HL-60/S4 (cell line): ENCODE measurements at regions not wholly inside any gene's neighbourhood (a gene's known extent, or its start where the extent isn't known, plus 50 kb on each side); places are given as distances from the start of the nearest gene placed in this dataset.
"Not testable (repeated sequence)": the region's sequence is repeated elsewhere in the genome, so short reads cannot be mapped to it uniquely, and the experiment has no call there.

Experiments
- in situ Hi-C: fragments of 300-500 bp; cut with MboI; formaldehyde crosslinking; loops from 2 replicates; pipeline ENCODE4 v1.14.3; 2022; ENCODE audit warnings: low sequenced_read_pairs

DNA sequence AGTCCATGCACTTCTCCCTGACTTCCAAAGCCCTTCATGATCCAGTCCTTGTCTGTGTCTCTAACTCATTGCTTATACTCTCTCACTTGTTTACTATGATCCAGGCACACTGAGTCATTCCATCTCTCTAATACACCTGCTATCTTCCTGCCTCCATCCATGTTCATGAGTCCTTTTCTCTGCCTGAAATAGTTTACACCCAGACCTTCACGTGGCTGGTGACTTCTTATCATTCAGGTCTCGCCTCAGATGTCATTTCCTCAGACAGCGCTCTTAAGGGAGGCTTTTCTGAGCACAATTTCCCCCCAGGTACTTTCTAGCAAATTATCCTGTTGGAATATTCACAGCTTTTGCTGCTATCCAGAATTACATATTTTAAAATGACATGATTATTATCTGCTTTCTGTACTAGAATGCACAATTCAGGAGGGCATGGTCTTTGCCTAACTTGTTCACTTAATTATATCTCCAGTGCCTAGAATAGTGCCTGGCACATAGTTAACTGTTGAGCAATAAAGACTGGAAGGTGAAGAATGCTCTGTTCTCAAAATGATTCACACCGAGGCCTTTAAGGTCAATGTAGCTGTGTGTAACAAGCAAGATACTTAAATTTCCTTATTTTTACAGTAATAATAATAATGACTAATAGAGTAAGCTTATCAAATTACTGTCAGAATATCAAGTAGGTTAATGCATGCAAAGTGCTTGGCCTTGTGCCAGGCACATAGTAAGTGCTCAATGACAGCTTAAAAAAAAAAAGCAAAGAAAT is 183.7 kb upstream of the SPRY2 start:
- in situ Hi-C loops = no loop called here

DNA sequence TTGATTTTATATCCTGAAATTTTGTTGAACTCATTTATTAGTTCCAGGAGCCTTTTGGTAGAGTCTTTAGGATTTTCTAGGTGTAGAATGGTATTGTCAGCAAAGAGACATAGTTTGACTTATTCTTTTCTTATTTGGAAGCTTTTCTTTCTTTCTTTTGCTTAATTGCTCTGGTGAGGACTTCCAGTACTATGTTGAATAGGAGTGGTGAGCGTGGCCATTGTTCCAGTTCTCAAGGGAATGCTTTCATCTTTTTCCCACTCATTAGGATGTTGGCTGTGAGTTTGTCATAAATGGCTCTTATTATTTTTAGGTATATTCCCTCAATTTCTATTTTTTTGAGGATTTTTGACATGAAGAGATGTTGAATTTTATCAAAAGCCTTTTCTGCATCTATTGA is 182.2 kb upstream of the SPRY2 start:
- in situ Hi-C loops = no loop called here

DNA sequence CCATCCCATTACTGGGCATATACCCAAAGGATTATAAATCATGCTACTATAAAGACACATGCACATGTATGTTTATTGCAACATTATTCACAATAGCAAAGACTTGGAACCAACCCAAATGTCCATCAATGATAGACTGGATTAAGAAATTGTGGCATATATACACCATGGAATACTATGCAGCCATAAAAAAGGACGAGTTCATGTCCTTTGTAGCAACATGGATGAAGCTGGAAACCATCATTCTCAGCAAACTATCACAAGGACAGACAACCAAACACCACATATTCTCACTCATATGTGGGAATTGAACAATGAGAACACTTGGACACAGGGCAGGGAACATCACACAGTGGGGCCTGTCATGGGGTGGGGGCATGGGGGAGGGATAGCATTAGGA is 181.5 kb upstream of the SPRY2 start:
- in situ Hi-C loops = not testable (repeated sequence)

DNA sequence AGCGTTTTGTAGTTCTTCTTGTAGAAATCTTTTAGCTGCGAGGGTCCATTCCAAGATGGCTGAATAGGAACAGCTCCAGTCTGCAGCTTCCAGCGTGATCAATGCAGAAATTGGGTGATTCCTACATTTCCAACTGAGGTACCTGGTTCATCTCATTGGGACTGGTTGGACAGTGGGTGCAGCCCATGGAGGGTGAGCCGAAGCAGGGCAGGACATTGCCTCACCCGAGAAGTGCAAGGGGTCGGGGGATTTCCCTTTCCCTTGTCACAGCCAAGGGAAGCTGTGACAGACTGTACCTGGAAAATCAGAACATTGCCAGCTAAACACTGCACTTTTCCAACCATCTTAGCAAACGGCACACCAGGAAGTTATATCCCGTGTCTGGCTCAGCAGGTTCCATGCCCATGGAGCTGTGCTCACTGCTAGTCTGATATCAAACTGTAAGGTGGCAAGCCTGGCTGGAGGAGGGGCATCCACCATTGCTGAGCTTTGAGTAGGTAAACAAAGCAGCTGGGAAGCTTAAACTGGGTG is 176.0 kb upstream of the SPRY2 start:
- in situ Hi-C loops = no loop called here

DNA sequence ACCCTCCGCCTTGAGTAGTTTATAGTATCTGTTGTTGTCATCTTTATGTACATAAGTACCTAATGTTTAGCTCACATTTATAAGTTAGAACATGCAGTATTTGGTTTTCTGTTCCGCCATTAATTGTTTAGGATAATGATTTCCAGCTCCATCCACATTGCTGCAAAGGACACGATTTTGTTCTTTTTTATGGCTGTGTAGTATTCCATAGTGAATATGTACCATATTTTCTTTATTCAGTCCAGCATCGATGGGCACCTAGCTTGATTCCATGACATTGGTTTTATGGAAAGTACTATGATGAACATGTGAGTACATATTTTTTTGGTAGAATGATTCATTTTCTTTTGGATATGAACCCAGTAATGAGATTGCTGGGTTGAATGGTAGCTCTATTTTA is 174.4 kb upstream of the SPRY2 start:
- in situ Hi-C loops = no loop called here

DNA sequence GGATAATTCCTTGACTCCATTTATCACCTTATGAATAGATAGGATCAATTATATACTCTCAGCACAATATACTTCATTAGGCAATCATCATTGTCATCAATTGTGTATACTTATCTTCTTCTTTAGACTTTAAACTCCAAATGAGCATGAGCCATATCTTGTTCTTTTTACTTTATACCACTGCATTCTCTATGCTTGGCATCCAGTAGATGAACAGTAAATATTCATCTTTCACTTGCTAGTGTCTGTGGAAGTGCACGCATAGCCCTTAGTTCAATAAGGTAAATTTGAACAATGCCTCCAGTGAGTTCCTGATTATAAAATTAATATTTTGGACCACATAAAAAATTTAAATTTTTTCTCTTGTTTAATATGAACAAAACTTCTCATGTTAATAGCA is 172.3 kb upstream of the SPRY2 start:
- in situ Hi-C loops = no loop called here

DNA sequence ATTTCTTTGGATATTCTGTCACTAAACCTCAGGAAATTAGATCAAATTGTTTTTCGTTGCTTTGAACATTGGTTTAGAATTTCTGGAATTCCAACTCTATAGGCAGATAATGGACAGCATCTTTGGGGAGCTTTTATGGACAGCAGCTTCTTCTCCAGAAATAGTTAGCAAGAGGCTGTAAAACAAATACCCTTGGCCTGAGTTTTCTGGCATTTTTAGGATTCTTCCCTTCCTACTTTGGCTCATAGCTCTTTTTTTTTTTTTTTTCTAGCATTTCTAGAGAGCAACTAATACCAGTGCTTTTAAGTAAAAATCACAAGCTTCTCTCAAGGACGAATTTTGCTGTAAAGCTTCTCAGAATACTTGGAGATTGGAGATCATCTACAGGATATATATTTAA is 169.8 kb upstream of the SPRY2 start:
- in situ Hi-C loops = no loop called here

DNA sequence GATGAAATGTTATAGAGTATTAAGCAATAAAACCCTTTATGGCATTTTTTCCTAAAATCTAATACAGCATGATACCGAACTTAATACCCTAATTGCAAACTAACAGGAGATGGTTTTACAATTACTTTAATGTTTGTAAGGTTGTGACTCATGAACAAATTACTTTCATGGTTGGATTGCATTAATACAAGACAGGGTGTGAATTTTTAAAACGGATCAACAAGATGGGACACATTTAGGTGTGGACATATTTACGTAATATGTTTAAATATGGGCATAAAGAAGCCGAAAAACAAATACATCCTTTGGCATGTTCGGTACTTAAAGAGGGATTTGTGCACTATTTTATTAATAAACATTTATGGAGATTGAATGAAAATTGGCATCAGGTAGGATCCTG is 168.3 kb upstream of the SPRY2 start:
- in situ Hi-C loops = no loop called here

DNA sequence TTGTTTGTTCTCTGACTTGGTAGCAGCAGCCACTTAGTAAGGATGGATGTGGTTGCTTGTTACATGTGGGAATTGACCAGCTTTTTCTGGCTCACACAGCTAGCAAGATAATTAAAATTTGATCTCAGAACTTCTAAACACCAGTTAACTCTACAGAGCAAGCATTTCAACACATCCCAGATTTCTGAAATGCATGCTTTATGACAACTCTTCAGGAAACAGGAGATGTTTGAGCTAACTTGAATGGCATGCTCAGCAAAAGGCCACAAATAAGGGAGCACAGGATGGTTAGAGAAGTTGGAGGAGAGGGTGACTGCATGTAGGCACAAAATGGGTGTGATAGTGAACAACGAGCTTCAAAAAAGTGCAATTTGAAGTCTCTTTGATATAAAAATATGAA is 167.1 kb upstream of the SPRY2 start:
- in situ Hi-C loops = no loop called here

DNA sequence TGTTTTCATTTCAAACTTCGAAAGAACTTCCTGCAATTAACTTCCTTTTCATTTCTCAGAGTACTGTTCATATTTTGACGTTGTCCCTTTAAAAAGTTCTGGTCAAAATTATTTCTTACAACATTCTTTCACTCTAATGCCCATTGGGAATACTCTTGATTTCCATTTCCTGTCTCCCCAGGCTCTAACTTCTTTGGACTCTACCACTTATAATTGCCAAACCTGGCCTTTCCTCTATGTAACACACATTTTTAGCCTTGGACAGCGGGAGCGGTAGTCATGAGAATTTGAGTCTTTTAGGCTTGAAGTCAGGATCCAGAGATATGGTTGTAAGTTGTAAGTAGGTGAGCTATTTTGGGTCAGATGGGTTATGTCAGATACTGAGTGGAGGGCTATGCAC is 163.5 kb upstream of the SPRY2 start:
- in situ Hi-C loops = no loop called here

DNA sequence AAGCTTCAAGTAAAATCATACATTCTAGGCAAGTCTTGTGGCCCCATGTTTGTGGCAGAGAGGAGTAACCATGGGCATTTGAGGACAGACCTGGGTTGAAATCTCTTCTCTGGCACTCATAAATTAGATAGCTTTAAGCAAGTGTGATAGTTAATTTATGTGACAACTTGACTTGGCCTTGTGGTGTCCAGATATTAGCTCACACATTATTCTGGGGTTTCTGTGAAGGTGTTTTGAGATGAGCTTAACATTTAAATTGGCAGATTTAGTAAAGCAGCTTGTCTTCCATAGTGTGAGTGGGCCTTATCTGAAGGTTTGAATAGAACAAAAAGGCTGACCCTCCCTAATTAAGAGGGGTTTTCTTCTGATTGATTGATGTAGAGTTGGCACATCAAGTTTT is 161.4 kb upstream of the SPRY2 start:
- in situ Hi-C loops = no loop called here

DNA sequence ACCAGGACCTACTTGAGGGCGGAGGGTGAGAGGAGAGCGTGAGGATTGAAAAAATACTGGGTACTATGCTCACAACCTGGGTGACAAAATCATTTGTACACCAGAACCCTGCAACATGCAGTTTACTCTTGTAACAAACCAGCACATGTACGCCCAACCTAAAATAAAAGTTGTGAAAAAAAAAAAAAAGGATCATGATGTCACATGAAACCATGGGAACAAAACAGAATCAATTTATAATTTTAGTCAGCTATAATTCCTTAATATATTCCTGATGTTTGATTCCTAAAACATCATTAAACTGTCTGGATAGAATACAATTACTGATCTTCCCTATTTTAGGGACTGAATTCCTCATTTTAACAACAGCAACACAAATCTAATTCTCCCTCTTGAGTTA is 160.6 kb upstream of the SPRY2 start:
- in situ Hi-C loops = no loop called here

DNA sequence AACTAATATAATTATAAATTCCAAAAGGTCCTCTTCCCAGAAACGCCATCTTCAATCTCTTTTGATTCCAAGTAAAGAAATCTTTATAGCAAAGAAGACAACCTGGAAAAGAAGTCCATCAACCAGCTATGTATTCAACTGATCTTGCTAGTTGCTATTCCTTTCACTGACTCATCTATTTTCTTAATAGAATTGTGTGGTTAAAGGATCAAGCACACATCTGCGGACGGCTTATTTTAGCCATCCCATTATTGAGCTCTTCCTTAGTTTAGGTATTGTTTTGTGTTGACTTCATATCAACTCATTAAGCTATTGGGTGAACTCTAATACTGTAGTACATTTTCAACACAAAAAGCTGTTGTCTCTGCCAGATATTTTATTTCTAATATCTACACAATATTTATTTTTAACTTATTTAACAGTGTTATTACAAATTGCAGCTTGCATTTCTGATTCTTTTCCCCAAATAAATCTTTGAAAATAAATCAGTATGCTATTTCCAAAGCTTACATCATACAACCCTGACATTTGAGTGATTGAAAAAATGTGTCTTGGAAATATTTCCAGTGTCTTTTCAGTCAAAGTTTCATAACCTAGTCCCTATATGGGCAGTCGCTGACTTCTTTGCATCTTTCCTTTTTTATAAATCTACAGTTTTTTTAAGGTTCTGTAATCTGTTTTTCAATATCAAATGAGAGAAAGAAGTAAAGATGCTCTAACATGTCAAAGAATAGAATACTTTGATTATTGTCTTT is 158.8 kb upstream of the SPRY2 start:
- in situ Hi-C loops = no loop called here

DNA sequence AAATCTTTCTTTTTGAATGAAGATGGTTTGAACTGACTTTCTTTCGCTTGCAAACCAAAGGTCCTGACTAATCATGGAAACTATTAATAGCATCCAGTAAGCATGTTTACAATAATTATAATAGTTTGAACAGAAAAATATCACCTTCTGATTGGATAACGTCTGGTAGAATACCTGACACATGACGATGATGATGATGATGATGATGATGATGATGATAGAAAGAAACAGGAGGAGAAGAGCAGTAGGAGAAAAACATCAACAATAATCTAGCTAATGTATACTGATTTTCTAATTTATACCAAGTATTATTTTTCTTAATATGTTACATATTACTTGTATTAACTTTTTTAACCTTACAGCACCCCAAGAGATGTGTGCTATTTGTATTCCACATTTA is 157.5 kb upstream of the SPRY2 start:
- in situ Hi-C loops = no loop called here

DNA sequence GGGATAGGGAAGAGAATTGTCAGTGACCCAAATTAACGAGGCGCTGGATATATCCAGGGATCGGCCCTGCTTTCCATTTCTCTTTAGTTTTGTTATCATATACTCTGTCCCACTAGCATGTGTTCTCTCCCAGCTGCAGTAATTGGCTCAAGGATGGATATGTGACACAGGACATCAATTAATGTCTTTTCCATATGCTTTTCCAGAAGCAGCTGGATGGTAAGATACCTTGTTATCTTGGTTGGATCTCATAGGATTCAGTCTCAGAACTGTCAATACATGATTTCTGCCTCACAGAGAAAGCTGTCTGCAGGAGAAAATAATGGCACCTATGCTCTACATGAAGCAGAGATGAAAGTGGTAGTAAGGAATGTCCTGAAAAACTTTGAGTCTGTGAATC is 157.1 kb upstream of the SPRY2 start:
- in situ Hi-C loops = no loop called here

DNA sequence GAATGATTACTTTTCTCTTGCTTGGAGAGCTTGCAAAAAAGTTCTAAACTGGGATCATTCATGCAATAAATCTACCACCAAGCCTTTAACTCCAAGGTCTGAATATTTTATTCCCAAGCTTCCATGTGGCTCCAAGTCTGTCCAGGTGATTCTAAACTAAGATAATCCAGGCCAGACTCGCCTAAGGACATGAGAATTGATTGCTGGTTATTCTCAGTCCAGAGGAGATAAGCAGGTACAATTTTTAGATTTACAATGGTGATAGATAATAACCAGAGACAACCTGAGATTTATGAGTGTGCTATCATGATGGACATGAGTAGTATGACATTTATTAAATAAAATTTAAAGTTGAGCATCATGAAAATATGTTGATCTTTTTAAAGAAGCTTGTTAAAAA is 156.5 kb upstream of the SPRY2 start:
- in situ Hi-C loops = no loop called here

DNA sequence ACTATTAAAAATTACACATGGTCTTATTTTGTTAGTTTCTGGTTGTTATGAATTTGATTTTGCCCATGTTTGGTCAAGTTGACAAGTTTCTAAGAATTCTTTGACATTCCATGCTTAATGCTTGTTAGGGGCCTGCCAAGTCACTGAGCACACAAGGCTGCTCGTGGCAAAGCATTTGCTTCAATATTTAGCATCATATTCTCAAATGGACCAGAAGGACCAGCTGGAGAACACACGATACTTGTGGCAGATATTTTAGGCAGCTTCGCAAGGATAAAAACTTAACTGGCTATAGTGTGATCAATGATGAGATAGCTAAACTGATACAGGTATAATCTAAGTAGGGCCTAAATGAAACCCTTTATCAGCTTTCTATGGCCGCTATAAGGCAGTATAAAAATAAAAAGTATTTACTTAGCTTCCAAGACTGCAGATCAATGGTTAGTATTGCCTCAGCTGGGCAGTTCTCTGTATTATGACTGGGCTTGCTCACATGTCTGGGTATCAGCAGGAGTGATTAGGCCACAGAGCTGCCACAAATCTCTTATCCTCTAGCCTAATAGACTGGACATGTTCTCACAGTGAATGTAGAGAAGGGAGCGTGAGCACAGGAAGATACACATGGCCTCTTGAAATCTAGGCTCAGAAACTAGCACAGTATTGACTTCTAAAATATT is 155.9 kb upstream of the SPRY2 start:
- in situ Hi-C loops = no loop called here

DNA sequence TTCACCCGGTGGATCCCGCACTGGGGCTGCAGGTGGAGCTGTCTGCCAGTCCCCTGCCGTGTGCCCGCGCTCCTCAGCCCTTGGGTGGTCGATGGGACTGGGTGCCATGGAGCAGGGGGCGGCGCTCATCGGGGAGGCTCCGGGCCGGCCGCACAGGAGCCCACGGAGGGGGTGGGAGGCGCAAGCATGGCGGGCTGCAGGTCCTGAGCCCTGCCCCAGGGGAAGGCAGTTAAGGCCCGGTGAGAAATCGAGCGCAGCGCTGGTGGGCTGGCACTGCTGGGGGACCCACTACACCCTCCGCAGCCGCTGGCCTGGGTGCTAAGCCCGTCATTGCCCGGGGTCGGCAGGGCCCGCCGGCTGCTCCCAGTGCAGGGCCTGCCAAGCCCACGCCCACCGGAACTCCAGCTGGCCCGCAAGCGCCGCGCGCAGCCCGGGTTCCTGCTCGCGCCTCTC is 149.6 kb upstream of the SPRY2 start:
- in situ Hi-C loops = not testable (repeated sequence)

DNA sequence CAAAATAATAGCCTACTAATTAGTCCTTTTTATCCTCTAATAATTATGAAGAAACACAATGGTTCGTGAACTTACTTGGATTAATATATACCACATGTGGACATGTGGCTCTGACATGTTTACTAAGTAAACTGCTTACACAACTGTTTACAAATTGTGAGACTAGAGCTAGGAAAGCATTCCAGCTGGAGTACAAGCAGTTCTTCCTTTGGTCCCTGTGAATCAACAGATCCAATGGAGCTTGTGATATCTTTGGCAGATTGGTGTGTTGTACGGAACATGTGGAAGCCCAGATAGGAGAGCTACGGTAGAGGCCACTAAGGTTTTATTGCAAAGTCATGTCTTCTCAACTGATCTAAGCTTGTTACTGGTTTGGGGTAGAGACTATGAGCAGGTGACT is 145.5 kb upstream of the SPRY2 start:
- in situ Hi-C loops = no loop called here

DNA sequence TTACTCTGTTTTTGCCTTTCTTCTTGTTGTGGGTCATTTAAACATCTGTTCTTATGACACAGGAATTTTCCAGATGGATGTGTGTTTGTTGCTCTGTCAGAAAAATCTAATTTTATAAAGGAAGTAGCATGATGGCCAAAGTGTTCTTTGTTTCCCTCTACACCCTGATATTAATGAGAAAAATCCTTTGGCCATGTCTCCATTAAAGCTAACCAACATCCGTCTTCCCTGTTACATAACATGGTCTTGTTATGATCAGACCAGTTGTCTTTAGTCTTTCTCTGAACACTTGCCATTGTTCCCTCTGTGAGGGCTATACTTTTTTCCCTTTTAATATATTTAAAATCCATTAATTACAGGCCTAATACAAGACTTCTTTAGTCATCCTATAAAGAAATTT is 142.2 kb upstream of the SPRY2 start:
- in situ Hi-C loops = no loop called here

DNA sequence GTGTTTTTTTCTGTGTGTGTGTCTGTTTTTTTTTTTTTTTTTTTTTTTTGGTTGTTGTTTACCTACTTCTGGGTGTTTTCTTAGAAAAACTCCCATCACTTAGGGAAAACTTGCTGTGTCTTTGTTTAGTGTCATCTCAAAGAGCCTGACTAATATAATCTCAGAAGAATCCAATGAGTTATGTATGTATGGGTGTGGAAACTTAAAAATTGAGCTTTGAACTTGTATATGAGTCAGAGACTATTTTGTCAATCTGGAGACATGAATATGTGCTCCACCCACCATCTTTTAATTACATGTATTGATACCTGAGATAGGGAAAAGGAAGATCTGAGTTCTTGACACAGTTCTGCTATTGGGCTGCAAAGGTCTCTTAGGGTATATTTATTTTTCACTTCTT is 140.7 kb upstream of the SPRY2 start:
- in situ Hi-C loops = no loop called here
